ENCODE measurements at regions not wholly inside any gene's neighbourhood (a gene's known extent, or its start where the extent isn't known, plus 50 kb on each side); places are given as distances from the start of the nearest gene placed in this dataset.
"Not testable (repeated sequence)": the region's sequence is repeated elsewhere in the genome, so short reads cannot be mapped to it uniquely, and the experiment has no call there.

- DNase-seq (ENCODE audit: low spot score): no peak
These were observed 292.3 kb downstream of the DAD1 start for GRCh38 chr14:22296722-22297121.

GRCh38 chr14:22296088-22296487 lies 292.9 kb downstream of the DAD1 start:
- DNase-seq (ENCODE audit: low spot score): no peak

- no peak for DNase-seq (ENCODE audit: low spot score)
These were observed 297.6 kb downstream of the DAD1 start for GRCh38 chr14:22291406-22291805.

- DNase-seq (ENCODE audit: low spot score): no peak
These were observed 299.5 kb downstream of the DAD1 start for GRCh38 chr14:22289570-22289969.

GRCh38 chr14:22285991-22286390 lies 303.0 kb downstream of the DAD1 start:
- no peak for DNase-seq (ENCODE audit: low spot score)

GRCh38 chr14:22282949-22283348 lies 306.1 kb downstream of the DAD1 start:
- DNase-seq (ENCODE audit: low spot score): no peak

- DNase-seq (ENCODE audit: low spot score): no peak
These were observed 306.6 kb downstream of the DAD1 start for GRCh38 chr14:22282417-22282816.

- not testable (repeated sequence) for DNase-seq (ENCODE audit: low spot score)
These were observed 307.6 kb downstream of the DAD1 start for GRCh38 chr14:22281447-22281874.

- DNase-seq (ENCODE audit: low spot score): no peak
These were observed 308.3 kb downstream of the DAD1 start for GRCh38 chr14:22280497-22281316.

GRCh38 chr14:22276913-22277816 lies 311.9 kb downstream of the DAD1 start:
- peak; percentile 9 for DNase-seq (ENCODE audit: low spot score)

- no peak for DNase-seq (ENCODE audit: low spot score)
These were observed 316.9 kb downstream of the DAD1 start for GRCh38 chr14:22271838-22272799.

GRCh38 chr14:22268875-22269274 lies 320.1 kb downstream of the DAD1 start:
- DNase-seq (ENCODE audit: low spot score): no peak

GRCh38 chr14:22266683-22267082 lies 322.3 kb downstream of the DAD1 start:
- DNase-seq (ENCODE audit: low spot score): no peak

- no peak for DNase-seq (ENCODE audit: low spot score)
These were observed 322.9 kb downstream of the DAD1 start for GRCh38 chr14:22266142-22266442.

GRCh38 chr14:22265319-22266141 lies 323.5 kb downstream of the DAD1 start:
- no peak for DNase-seq (ENCODE audit: low spot score)

- DNase-seq (ENCODE audit: low spot score): no peak
These were observed 324.3 kb downstream of the DAD1 start for GRCh38 chr14:22264759-22265158.

- no peak for DNase-seq (ENCODE audit: low spot score)
These were observed 325.1 kb downstream of the DAD1 start for GRCh38 chr14:22263961-22264360.

GRCh38 chr14:22262881-22263280 lies 326.1 kb downstream of the DAD1 start:
- no peak for DNase-seq (ENCODE audit: low spot score)

- no peak for DNase-seq (ENCODE audit: low spot score)
These were observed 333.7 kb downstream of the DAD1 start for GRCh38 chr14:22255017-22255950.

- DNase-seq (ENCODE audit: low spot score): no peak
These were observed 336.3 kb downstream of the DAD1 start for GRCh38 chr14:22252686-22253085.
